Progenitor cell of endocrine pancreas (in vitro differentiated cells): ENCODE measurements at regions not wholly inside any gene's neighbourhood (a gene's known extent, or its start where the extent isn't known, plus 50 kb on each side); places are given as distances from the start of the nearest gene placed in this dataset.

Source experiments
- DNase-seq: peaks from one replicate; pipeline ENCODE4 v3.0.0; 2021; ENCODE audit warnings: low spot score; ENCODE audit not compliant: unreplicated experiment
- H3K27ac Mint-ChIP-seq: 2 replicates; pipeline ENCODE4 v1.8.0; 2021; ENCODE audit warnings: mild to moderate bottlenecking, moderate library complexity, mixed read lengths
- H3K27me3 Mint-ChIP-seq: 2 replicates; pipeline ENCODE4 v1.8.0; 2021; ENCODE audit warnings: mixed read lengths
- H3K36me3 Mint-ChIP-seq: 2 replicates; pipeline ENCODE4 v1.8.0; 2022; ENCODE audit warnings: mixed read lengths; ENCODE audit not compliant: insufficient read depth
- H3K4me1 Mint-ChIP-seq: 2 replicates; pipeline ENCODE4 v1.8.0; 2021; ENCODE audit warnings: low read depth, mixed read lengths
- H3K4me3 Mint-ChIP-seq: 2 replicates; pipeline ENCODE4 v1.8.0; 2021; ENCODE audit warnings: low read depth, mild to moderate bottlenecking, moderate library complexity, mixed read lengths
- H3K9me3 Mint-ChIP-seq: 2 replicates; pipeline ENCODE4 v1.8.0; 2021; ENCODE audit warnings: low read depth, mixed read lengths
- CTCF ChIP-seq: fragments of 200-600 bp; sonication (generic); IDR thresholded peaks from one replicate; pipeline ENCODE4 v1.5.0; 2021; ENCODE audit warnings: antibody characterized with exemption, mild to moderate bottlenecking; ENCODE audit not compliant: unreplicated experiment

- H3K9me3 Mint-ChIP-seq: peaks cover 2% of the 10 kb centered on the region
- H3K27ac Mint-ChIP-seq: no peak overlapping the region
- no peak for TF ChIP-seq CTCF
- H3K36me3 Mint-ChIP-seq: no peaks in the 10 kb centered on the region
- no peak overlapping the region for H3K4me3 Mint-ChIP-seq
- no peaks in the 10 kb centered on the region for H3K27me3 Mint-ChIP-seq
- no peaks in the 10 kb centered on the region for H3K4me1 Mint-ChIP-seq
- no peak for DNase-seq
Observed at GRCh38 chr6:121896363-121896762, 460.9 kb downstream of the GJA1 start.

DNA sequence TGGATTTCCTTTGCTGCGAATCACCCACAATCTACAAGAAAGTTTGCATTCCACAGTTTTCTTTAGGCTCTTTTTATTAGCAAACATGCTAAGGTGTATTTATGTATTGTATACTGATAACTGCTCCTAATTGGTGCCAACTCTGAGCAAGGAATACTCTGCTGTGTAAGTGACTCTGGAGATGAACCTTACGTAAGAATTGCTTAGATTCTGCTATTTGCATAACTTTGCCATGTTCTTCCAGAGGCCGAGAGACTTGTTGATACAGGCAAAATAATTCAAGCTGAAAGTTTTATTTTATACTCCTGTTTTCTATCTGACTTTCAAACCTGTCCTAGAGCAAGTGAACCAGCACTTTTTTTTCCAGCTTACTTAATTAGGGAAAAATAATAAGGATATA is 461.3 kb downstream of the GJA1 start:
- H3K4me1 Mint-ChIP-seq: no peaks in the 10 kb centered on the region
- peaks cover 2% of the 10 kb centered on the region for H3K9me3 Mint-ChIP-seq
- no peak overlapping the region for H3K27ac Mint-ChIP-seq
- H3K4me3 Mint-ChIP-seq: no peak overlapping the region
- no peak for TF ChIP-seq CTCF
- no peaks in the 10 kb centered on the region for H3K27me3 Mint-ChIP-seq
- H3K36me3 Mint-ChIP-seq: no peaks in the 10 kb centered on the region
- DNase-seq: no peak

DNA sequence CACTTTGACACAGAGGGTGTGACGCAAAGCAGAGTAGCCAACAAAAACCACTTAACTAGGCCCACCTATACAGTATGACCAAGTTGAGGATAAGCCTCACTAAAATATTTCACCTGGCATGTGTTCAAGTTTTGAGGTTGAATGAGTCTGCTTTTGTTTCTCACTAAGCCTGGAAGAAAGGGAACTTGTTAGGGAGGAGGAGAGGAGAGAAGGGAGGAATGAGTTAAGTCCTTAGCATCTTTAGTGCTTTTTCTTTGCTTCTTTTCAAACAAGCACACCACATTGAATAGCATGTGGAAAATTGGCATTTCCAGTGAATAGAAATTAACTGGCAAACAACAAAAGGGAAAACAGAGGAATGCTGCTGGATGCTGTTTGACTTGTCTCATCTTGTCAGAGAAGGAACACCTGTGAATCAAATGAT is 461.9 kb downstream of the GJA1 start:
- no peaks in the 10 kb centered on the region for H3K4me1 Mint-ChIP-seq
- no peaks in the 10 kb centered on the region for H3K36me3 Mint-ChIP-seq
- H3K4me3 Mint-ChIP-seq: no peak overlapping the region
- DNase-seq: no peak
- no peak overlapping the region for H3K27ac Mint-ChIP-seq
- no peaks in the 10 kb centered on the region for H3K27me3 Mint-ChIP-seq
- peaks cover 2% of the 10 kb centered on the region for H3K9me3 Mint-ChIP-seq
- TF ChIP-seq CTCF: no peak

- no peak for DNase-seq
- H3K9me3 Mint-ChIP-seq: no peaks in the 10 kb centered on the region
- no peak overlapping the region for H3K4me3 Mint-ChIP-seq
- TF ChIP-seq CTCF: no peak
- no peaks in the 10 kb centered on the region for H3K27me3 Mint-ChIP-seq
- H3K4me1 Mint-ChIP-seq: no peaks in the 10 kb centered on the region
- no peaks in the 10 kb centered on the region for H3K36me3 Mint-ChIP-seq
- no peak overlapping the region for H3K27ac Mint-ChIP-seq
Observed at GRCh38 chr6:121901432-121901831, 466.0 kb downstream of the GJA1 start.

- H3K27me3 Mint-ChIP-seq: no peaks in the 10 kb centered on the region
- no peaks in the 10 kb centered on the region for H3K4me1 Mint-ChIP-seq
- H3K27ac Mint-ChIP-seq: no peak overlapping the region
- H3K4me3 Mint-ChIP-seq: no peak overlapping the region
- no peak for DNase-seq
- H3K9me3 Mint-ChIP-seq: peaks cover 10% of the 10 kb centered on the region
- TF ChIP-seq CTCF: no peak
- H3K36me3 Mint-ChIP-seq: peaks cover 1% of the 10 kb centered on the region
Observed at GRCh38 chr6:121904559-121904958, 469.1 kb downstream of the GJA1 start.
